Hepatic stellate cell (primary cell): ENCODE measurements at regions not wholly inside any gene's neighbourhood (a gene's known extent, or its start where the extent isn't known, plus 50 kb on each side); places are given as distances from the start of the nearest gene placed in this dataset.

ENCODE experiments used
- DNase-seq: peaks from one replicate; pipeline ENCODE4 v3.0.0; 2011; ENCODE audit warnings: low spot score

DNA sequence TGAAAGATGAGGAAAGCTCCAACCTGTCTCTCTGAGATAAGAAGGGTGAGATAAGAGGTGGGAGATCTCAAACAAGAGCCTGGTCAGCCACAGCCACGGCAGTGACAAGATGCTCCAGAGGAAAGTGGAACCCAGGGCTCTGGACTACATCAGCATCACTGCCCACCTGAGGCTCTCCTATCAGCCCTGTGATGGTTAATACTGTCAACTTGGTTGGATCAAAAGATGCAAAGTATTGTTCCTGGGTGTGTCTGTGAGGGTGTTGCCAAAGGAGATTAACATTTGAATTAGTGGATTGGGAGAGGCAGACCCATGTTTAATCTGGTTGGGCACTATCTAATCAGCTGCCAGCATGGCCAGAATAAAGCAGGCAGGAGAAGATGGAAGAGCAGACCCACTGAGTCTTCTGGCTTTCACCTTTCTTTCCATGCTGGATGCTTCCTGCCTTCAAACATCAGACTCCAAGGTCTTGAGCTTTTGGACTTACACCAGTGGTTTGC, 476.6 kb upstream of the NBEA start:
- no peak for DNase-seq

DNA sequence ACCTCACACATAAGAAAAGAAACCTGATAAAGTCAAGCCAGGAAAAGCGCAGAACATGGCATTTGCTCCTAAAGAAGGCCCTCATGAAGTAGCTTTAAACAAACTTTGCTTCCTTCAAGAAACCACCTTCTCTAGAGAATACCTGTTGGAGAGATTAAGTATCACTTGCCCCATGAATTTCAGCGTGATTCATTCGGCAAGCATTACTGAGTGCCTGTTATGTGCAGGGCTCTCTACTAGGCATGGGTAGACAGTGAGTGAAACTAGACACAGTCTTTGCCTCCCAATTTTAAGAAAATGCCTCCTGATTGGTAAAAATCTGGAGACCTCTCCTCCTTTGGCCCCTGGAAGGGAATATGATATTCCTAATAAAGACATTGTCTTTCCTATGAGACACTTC, 475.8 kb upstream of the NBEA start:
- DNase-seq, result no peak

- DNase-seq, result no peak
Observed at GRCh38 chr13:34467450-34468083, 474.5 kb upstream of the NBEA start.

- DNase-seq, result no peak
Observed at GRCh38 chr13:34469196-34469986, 472.7 kb upstream of the NBEA start.

GRCh38 chr13:34474187-34474868, 467.7 kb upstream of the NBEA start:
- no peak for DNase-seq

- no peak for DNase-seq
Observed at GRCh38 chr13:34478376-34478775, 463.7 kb upstream of the NBEA start.

GRCh38 chr13:34502011-34502410, 440.1 kb upstream of the NBEA start:
- no peak for DNase-seq

GRCh38 chr13:34502621-34503020, 439.4 kb upstream of the NBEA start:
- no peak for DNase-seq

DNA sequence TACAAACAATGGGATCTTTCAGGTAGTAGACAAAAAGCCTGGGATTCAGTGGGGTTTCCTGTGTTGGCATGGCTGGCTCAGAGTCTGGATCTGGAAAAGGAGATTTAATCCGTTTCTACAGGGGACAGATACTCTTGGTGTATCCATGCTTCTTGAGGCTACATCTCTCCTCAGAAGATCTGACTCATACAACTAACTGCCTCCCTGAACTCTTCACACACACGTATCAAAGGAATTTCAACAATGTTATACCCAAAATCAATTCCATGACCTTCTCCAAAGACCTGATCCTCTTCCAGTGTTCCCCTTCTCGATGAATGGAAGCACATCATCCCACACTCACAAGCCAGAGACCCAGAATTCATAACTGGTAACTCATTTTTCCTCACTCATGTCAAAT, 435.3 kb upstream of the NBEA start:
- DNase-seq, result no peak

GRCh38 chr13:34507630-34508029, 434.4 kb upstream of the NBEA start:
- no peak for DNase-seq

DNA sequence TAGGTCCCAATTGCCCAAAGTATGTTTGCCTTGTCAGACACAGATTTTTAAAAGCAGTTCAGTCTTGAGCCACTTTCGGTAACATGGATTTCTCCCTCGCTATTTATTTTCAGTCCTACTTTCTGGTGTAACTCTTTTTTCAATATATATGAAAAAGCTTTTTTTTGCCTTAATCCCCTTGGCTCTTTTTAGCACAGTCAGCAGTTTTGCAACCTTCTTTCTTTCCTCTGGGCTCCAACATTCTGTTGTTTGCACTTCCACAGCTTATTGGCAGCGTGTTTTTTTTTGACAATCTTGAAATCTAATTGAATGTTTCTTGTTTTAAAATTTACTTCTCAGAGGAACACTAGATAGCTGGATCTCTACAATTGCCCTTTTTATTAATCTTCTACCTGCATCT, 429.3 kb upstream of the NBEA start:
- no peak for DNase-seq

GRCh38 chr13:34513526-34513925, 428.5 kb upstream of the NBEA start:
- DNase-seq, result no peak

GRCh38 chr13:34515201-34515600, 426.9 kb upstream of the NBEA start:
- DNase-seq, result no peak

DNA sequence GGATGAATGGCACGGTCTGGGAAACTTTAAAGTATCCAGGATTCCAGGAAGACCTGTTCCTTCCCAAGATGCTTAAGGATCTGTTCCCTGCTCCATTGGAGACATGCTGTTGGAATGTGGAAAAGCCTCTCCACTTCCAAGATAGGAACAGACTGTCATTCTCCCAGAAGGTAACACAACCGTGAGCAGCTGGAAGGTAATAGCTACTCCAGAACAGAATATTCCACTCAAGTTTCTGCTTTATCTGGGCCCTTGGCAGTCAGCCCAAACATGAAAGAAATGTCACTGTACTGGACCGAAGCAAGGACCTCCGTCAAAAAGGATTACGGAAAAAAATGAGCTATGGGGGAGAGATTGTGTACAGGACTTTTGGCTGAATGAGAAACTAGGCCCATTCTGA, 420.9 kb upstream of the NBEA start:
- DNase-seq, result no peak

- no peak for DNase-seq
Observed at GRCh38 chr13:34522808-34523207, 419.3 kb upstream of the NBEA start.

GRCh38 chr13:34523406-34523805, 418.7 kb upstream of the NBEA start:
- no peak for DNase-seq

- no peak for DNase-seq
Observed at GRCh38 chr13:34533941-34534340, 408.1 kb upstream of the NBEA start.

GRCh38 chr13:34542321-34542720, 399.7 kb upstream of the NBEA start:
- DNase-seq, result no peak

- no peak for DNase-seq
Observed at GRCh38 chr13:34543836-34544235, 398.2 kb upstream of the NBEA start.

DNA sequence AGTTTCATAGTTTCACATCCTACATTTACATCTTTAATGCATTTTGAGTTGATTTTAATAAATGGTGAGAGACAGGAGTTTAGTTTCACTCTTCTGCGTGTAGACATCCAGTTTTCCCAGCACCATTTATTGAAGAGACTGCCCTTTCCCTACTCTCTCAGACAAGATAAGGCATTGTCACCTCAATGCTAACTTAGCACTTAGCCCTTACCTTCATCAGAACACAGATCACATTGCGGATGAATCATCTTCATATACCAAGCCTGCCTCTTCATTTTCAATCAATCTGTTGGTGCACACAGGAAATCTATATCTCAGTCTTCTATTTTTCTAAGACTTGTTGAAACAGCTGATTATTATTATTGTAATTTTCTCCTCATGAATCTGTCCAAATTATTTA, 396.6 kb upstream of the NBEA start:
- DNase-seq, result no peak

DNA sequence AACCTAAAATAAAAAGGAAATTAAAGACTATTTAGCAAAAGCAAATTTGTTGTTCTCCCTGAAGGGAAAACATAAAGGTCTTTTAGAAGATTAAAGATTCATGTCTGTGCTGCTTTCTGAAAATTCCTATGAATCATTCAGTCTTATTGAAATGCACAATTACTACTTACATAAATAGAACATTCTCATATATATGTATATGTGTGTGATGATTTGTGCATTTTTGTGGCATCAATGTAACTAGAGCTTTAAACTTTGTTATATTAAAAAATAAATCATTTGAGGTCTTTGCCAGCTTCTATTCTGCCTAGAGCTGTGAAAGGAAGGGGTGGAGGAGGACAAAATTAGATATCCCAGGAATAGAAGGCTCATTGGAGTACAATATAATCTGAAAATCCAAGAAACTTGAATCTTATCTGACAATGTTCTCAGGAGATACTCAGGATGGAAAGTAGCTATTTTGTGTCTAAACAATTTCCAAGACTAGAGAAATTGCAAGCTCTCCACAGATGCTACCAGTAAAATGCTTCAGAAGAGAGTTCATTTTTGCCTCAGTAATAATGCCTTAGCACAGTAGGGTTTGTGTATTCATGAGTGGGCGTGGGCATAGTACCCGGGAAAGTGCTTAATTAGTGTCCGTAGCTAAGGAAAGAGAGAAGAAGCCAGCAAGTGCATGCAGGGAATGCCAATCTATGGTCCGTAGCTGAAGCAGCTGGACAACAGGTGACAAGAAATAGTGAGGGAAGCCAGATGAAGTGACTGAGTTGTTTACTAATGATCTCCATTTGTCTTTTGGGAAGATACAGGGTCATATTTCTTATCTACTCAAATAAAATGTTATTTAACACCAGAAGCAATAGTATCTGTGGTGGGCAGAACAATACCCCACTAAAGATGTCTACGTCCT, 395.5 kb upstream of the NBEA start:
- no peak for DNase-seq

- no peak for DNase-seq
Observed at GRCh38 chr13:34547929-34548328, 394.1 kb upstream of the NBEA start.
